ENCODE measurements at regions not wholly inside any gene's neighbourhood (a gene's known extent, or its start where the extent isn't known, plus 50 kb on each side); places are given as distances from the start of the nearest gene placed in this dataset.
"Not testable (repeated sequence)": the region's sequence is repeated elsewhere in the genome, so short reads cannot be mapped to it uniquely, and the experiment has no call there.

- not testable (repeated sequence) for DNase-seq (ENCODE audit: low read depth)
Measured at GRCh38 chr3:75394102-75394501, 270.0 kb upstream of the FRG2C start.

- DNase-seq (ENCODE audit: low read depth): not testable (repeated sequence)
Measured at GRCh38 chr3:75394562-75395360, 269.4 kb upstream of the FRG2C start.

GRCh38 chr3:75395580-75396315 is 268.4 kb upstream of the FRG2C start:
- DNase-seq (ENCODE audit: low read depth): no peak

- DNase-seq (ENCODE audit: low read depth): no peak
Measured at GRCh38 chr3:75396316-75396802, 267.8 kb upstream of the FRG2C start.

GRCh38 chr3:75397486-75397885 is 266.6 kb upstream of the FRG2C start:
- DNase-seq (ENCODE audit: low read depth): not testable (repeated sequence)

- not testable (repeated sequence) for DNase-seq (ENCODE audit: low read depth)
Measured at GRCh38 chr3:75422101-75422945, 241.8 kb upstream of the FRG2C start.

GRCh38 chr3:75425379-75425778 is 238.7 kb upstream of the FRG2C start:
- DNase-seq (ENCODE audit: low read depth): not testable (repeated sequence)

GRCh38 chr3:75427486-75427885 is 236.6 kb upstream of the FRG2C start:
- DNase-seq (ENCODE audit: low read depth): not testable (repeated sequence)

GRCh38 chr3:75427906-75428305 is 236.2 kb upstream of the FRG2C start:
- not testable (repeated sequence) for DNase-seq (ENCODE audit: low read depth)

GRCh38 chr3:75429561-75430220 is 234.4 kb upstream of the FRG2C start:
- peak; percentile 59 for DNase-seq (ENCODE audit: low read depth)

GRCh38 chr3:75430406-75430805 is 233.7 kb upstream of the FRG2C start:
- not testable (repeated sequence) for DNase-seq (ENCODE audit: low read depth)

GRCh38 chr3:75431120-75431519 is 233.0 kb upstream of the FRG2C start:
- DNase-seq (ENCODE audit: low read depth): not testable (repeated sequence)

GRCh38 chr3:75432466-75432865 is 231.7 kb upstream of the FRG2C start:
- not testable (repeated sequence) for DNase-seq (ENCODE audit: low read depth)

- not testable (repeated sequence) for DNase-seq (ENCODE audit: low read depth)
Measured at GRCh38 chr3:75432885-75433284, 231.2 kb upstream of the FRG2C start.

GRCh38 chr3:75433295-75433694 is 230.8 kb upstream of the FRG2C start:
- DNase-seq (ENCODE audit: low read depth): not testable (repeated sequence)

- not testable (repeated sequence) for DNase-seq (ENCODE audit: low read depth)
Measured at GRCh38 chr3:75434276-75434912, 229.7 kb upstream of the FRG2C start.

GRCh38 chr3:75434913-75435793 is 229.0 kb upstream of the FRG2C start:
- peak; percentile 98 for DNase-seq (ENCODE audit: low read depth)

- DNase-seq (ENCODE audit: low read depth): not testable (repeated sequence)
Measured at GRCh38 chr3:75435794-75436400, 228.2 kb upstream of the FRG2C start.

GRCh38 chr3:75440986-75441385 is 223.1 kb upstream of the FRG2C start:
- DNase-seq (ENCODE audit: low read depth): not testable (repeated sequence)

Measured in activated T-cell treated with anti-CD3 and anti-CD28 coated beads for 1 hour (primary cell).